Colonic mucosa (tissue), 4 donors: ENCODE measurements at regions not wholly inside any gene's neighbourhood (a gene's known extent, or its start where the extent isn't known, plus 50 kb on each side); places are given as distances from the start of the nearest gene placed in this dataset.

Source experiments
- DNase-seq: peaks from one replicate; pipeline ENCODE4 v3.0.0-alpha.2; 2020
- H3K27ac ChIP-seq: fragments of 200-600 bp; one replicate; pipeline ENCODE4 v1.8.0; 2021
- H3K27me3 ChIP-seq: fragments of 200-600 bp; one replicate; pipeline ENCODE4 v1.8.0; 2021
- H3K36me3 ChIP-seq: fragments of 200-600 bp; one replicate; pipeline ENCODE4 v1.8.0; 2021
- H3K4me1 ChIP-seq: fragments of 200-600 bp; one replicate; pipeline ENCODE4 v1.8.0; 2021; ENCODE audit warnings: mild to moderate bottlenecking
- H3K4me3 ChIP-seq: fragments of 200-600 bp; one replicate; pipeline ENCODE4 v1.8.0; 2021
- H3K9ac ChIP-seq, 2 donors: one replicate each; pipeline ENCODE4 v1.7.0; 2013; ENCODE audit warnings: control low read depth in 2 of 2, low read depth in 2 of 2, low read length in 2 of 2
- H3K9me3 ChIP-seq: fragments of 200-600 bp; one replicate; pipeline ENCODE4 v1.8.0; 2021
- intact Hi-C: fragments of 100-400 bp; cut with DNase I; formaldehyde crosslinking; loops from one replicate; pipeline ENCODE4 v1.14.1; 2022
- TF ChIP-seq, protein P1 (sequence below): fragments of 200-600 bp; IDR thresholded peaks from one replicate; pipeline ENCODE4 v1.8.0; 2022; ENCODE audit warnings: antibody characterized with exemption, mild to moderate bottlenecking
- donor health status: healthy.
- donor health status: DM: no; HTN: no; CAD: no.
- donor health status: DM: no; HTN: no; CAD: no.

DNA sequence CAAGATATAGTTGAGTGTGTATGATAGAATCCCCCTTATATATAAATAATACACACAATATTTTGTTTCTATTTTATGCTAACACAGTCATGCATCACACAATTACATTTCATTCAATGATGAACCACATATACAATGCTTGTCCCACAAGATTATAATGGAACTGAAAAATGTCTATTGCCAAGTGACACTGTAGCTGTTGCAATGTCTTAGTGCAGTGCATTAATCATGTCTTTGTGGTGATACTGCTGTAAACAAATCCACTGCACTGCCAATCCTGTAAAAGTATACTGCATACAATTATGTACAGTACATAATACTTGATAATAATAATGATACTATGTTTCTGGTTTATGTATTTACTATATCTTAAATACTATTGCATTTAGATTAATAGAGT is 512.1 kb upstream of the CNTN3 start:
- TF ChIP-seq, protein P1, sequence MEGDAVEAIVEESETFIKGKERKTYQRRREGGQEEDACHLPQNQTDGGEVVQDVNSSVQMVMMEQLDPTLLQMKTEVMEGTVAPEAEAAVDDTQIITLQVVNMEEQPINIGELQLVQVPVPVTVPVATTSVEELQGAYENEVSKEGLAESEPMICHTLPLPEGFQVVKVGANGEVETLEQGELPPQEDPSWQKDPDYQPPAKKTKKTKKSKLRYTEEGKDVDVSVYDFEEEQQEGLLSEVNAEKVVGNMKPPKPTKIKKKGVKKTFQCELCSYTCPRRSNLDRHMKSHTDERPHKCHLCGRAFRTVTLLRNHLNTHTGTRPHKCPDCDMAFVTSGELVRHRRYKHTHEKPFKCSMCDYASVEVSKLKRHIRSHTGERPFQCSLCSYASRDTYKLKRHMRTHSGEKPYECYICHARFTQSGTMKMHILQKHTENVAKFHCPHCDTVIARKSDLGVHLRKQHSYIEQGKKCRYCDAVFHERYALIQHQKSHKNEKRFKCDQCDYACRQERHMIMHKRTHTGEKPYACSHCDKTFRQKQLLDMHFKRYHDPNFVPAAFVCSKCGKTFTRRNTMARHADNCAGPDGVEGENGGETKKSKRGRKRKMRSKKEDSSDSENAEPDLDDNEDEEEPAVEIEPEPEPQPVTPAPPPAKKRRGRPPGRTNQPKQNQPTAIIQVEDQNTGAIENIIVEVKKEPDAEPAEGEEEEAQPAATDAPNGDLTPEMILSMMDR, result no peak
- Histone ChIP-seq H3K9me3 (no peaks in the 10 kb centered on the region), H3K9ac (no peak overlapping the region), H3K36me3 (no peaks in the 10 kb centered on the region), H3K4me3 (no peak overlapping the region), H3K27me3 (no peaks in the 10 kb centered on the region), H3K4me1 (no peaks in the 10 kb centered on the region), H3K27ac (no peak overlapping the region)
- intact Hi-C loops, result no loop called here
- DNase-seq, result no peak

DNA sequence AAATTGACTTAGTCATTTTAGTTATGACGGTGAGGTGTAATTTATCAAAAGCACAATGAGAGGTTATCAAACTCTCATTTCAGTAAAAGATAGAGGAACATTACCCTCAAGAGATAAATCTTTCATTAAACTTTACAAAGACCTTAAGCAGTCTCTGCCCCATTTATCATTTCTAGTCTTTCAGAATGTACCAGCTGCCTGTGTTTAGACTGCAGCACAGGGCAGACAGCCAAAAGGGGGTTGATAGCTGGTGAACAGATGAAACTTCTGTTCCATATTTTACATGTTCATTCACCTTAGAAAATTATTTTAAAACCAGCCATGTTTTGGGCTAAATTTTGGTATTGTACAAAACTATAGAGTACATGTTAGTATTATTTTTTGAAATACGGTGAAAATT is 514.6 kb upstream of the CNTN3 start:
- Histone ChIP-seq H3K9ac (no peak overlapping the region), H3K36me3 (no peaks in the 10 kb centered on the region), H3K27ac (no peak overlapping the region), H3K27me3 (no peaks in the 10 kb centered on the region), H3K9me3 (no peaks in the 10 kb centered on the region), H3K4me1 (no peaks in the 10 kb centered on the region), H3K4me3 (no peak overlapping the region)
- TF ChIP-seq, protein P1, result no peak
- intact Hi-C loops, result no loop called here
- DNase-seq, result no peak

DNA sequence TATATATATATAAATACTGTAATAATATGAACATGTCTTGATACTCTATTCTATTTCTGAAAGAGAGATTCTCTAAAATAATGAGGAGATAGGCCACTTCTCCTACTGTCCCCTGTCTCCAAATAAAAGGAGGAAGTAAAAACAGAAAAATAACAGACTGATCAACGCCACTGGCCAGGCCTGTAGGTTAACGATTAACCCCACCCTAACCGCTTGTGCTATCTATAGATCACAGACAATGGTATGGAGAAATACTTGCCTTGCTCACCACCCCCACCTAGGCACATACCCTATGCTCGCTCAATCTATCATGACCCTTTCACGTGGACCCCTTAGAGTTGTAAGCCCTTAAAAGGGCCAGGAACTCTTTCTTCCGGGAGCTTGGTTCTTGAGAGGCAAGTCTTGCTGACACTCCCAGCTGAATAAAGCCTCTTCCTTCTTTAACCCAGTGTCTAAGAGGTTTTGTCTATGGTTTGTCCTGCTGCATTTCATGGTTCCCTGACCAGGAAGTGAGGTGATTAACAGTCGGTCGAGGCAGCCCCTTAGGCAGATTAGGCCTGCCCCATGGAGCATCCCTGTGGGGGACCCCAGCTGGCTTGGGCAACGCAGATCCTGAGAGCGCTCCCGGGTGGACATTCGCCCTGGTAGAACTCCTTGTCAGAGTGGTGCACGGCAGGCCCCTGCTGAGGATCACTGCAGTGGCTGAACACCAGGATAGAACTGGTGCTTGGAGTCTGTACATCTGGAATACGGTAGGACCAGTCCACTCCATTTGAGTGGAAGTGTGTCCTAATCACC is 521.8 kb upstream of the CNTN3 start:
- Histone ChIP-seq H3K9ac (no peak overlapping the region), H3K4me3 (no peak overlapping the region), H3K9me3 (no peaks in the 10 kb centered on the region), H3K36me3 (no peaks in the 10 kb centered on the region), H3K27me3 (no peaks in the 10 kb centered on the region), H3K27ac (no peak overlapping the region), H3K4me1 (no peaks in the 10 kb centered on the region)
- intact Hi-C loops, result no loop called here
- DNase-seq, result no peak
- TF ChIP-seq, protein P1, result no peak

DNA sequence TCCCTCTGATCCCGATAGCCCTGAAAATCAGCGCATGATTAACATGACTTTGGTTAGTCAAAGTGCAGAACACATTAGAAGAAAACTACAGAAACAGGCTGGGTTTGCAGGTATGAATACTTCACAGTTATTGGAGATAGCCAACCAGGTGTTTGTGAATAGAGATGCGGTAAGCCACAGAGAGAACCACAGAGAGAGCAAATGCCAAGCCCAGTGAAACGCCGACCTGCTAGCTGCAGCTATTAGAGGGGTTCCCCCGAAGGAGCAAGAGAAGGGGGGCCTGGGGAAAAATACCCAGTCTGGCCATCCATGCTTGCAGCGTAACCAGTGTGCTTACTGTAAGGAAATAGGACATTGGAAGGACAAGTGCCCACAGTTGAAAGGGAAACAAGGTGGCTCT is 523.9 kb upstream of the CNTN3 start:
- H3K9ac ChIP-seq, result no peak overlapping the region
- H3K27ac ChIP-seq, result no peak overlapping the region
- no peaks in the 10 kb centered on the region for H3K4me1 ChIP-seq
- H3K4me3 ChIP-seq, result no peak overlapping the region
- H3K27me3 ChIP-seq, result no peaks in the 10 kb centered on the region
- no peak for DNase-seq
- no peaks in the 10 kb centered on the region for H3K9me3 ChIP-seq
- H3K36me3 ChIP-seq, result no peaks in the 10 kb centered on the region
- TF ChIP-seq, protein P1, result no peak
- intact Hi-C loops, result no loop called here

DNA sequence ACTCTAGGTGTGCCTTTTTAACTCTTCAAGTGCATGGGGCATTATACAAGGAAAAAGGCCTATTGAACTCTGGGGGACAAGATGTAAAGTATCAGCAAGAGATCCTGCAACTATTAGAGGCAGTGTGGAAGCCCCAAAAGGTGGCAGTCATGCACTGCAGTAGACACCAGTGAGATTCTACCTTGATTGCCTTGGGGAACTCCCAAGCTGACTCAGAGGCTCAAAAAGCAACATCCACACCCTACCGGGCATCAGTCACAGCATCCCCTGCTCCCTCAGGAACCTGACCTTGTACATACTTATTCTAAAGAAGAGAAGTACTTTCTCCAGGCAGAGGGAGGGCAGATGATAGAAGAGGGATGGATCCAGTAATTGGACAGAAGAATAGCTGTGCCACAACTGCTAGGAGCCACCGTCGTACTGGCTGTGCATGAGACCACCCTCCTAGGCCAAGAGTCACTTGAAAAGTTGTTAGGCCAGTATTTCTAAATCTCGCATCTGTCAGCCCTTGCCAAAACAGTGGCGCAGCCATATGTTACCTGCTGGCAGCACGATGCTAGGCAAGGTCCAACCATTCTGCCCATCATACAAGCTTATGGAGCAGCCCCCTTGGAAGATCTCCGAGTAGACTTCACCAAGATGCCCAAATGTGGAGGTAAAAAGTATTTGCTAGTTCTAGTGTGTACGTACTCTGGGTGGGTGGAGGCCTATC is 523.1 kb upstream of the FRG2C start:
- intact Hi-C loops, result no loop called here
- Histone ChIP-seq H3K4me3 (no peak overlapping the region), H3K4me1 (no peaks in the 10 kb centered on the region), H3K9me3 (no peaks in the 10 kb centered on the region), H3K9ac (no peak overlapping the region), H3K27ac (no peak overlapping the region), H3K27me3 (no peaks in the 10 kb centered on the region), H3K36me3 (no peaks in the 10 kb centered on the region)
- DNase-seq, result no peak
- TF ChIP-seq, protein P1, result no peak
